ENCODE measurements at regions not wholly inside any gene's neighbourhood (a gene's known extent, or its start where the extent isn't known, plus 50 kb on each side); places are given as distances from the start of the nearest gene placed in this dataset.

- intact Hi-C loops (cut with DNase I; ENCODE audit: low total_unique reads) = no loop called here
- TF ChIP-seq, protein P1, sequence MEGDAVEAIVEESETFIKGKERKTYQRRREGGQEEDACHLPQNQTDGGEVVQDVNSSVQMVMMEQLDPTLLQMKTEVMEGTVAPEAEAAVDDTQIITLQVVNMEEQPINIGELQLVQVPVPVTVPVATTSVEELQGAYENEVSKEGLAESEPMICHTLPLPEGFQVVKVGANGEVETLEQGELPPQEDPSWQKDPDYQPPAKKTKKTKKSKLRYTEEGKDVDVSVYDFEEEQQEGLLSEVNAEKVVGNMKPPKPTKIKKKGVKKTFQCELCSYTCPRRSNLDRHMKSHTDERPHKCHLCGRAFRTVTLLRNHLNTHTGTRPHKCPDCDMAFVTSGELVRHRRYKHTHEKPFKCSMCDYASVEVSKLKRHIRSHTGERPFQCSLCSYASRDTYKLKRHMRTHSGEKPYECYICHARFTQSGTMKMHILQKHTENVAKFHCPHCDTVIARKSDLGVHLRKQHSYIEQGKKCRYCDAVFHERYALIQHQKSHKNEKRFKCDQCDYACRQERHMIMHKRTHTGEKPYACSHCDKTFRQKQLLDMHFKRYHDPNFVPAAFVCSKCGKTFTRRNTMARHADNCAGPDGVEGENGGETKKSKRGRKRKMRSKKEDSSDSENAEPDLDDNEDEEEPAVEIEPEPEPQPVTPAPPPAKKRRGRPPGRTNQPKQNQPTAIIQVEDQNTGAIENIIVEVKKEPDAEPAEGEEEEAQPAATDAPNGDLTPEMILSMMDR (IDR thresholded peaks at IDR 0.05 in 8 of 11, conservative IDR thresholded peaks at IDR 0.05 in 3 of 11) = no peak
- TF ChIP-seq POLR2AphosphoS5 (IDR thresholded peaks at IDR 0.05) = no peak
- no peak for TF ChIP-seq POLR2A (IDR thresholded peaks at IDR 0.05)
- no peak overlapping the region for H3K4me3 ChIP-seq
- WGBS, 5 donors = 83 to 94% (median 87%) methylated on average over 6 of the region's 6 CpGs
- peaks cover 0 to 7% (median 0%) of the 10 kb centered on the region in 6 donors for H3K4me1 ChIP-seq
- H3K27ac ChIP-seq = no peak overlapping the region
- H3K36me3 ChIP-seq = no peaks in the 10 kb centered on the region
- no peaks in the 10 kb centered on the region for H3K27me3 ChIP-seq (replicated peaks in 1 of 7)
- no peak for DNase-seq
- H3K9me3 ChIP-seq = no peaks in the 10 kb centered on the region
Measured at GRCh38 chr1:203926025-203926540, 64.7 kb downstream of the SNRPE start.

DNA sequence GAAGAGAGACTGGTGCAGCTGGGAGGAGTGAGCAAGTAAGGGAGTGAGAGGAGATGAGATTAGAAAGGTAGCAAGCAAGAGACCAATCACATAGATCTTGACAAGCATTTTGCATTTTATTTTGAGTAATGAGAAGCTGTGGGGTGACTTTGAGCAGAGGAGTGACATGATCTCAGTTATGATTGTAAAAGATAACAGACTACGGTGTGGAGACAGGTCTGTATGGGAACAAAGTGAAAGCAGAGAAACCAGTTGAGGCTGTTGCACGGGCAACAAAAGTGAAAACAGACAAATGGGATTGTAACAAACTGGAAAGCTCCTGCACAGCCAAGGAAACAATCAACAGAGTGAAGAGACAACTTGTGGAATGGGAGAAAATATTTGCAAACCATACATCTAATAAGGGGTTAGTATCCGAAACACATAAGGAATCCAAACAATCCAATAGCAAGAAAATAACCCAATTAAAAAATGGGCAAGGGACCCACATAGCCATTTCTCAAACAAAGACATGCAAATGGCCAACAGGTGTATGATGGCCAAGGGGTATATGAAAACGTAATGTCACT lies 68.4 kb downstream of the SNRPE start:
- no peak overlapping the region for H3K27ac ChIP-seq
- H3K4me3 ChIP-seq = no peak overlapping the region
- H3K9me3 ChIP-seq = no peaks in the 10 kb centered on the region
- no peaks in the 10 kb centered on the region for H3K36me3 ChIP-seq
- TF ChIP-seq, protein P1 (IDR thresholded peaks at IDR 0.05 in 8 of 11, conservative IDR thresholded peaks at IDR 0.05 in 3 of 11) = no peak
- no peak for TF ChIP-seq POLR2AphosphoS5 (IDR thresholded peaks at IDR 0.05)
- TF ChIP-seq POLR2A (IDR thresholded peaks at IDR 0.05) = no peak
- H3K27me3 ChIP-seq (replicated peaks in 1 of 7) = peaks cover 0 to 12% (median 0%) of the 10 kb centered on the region in 7 donors
- no peak for DNase-seq
- intact Hi-C loops (cut with DNase I; ENCODE audit: low total_unique reads) = no loop called here
- peaks cover 0 to 17% (median 0%) of the 10 kb centered on the region in 6 donors for H3K4me1 ChIP-seq
- 60 to 78% (median 65%) methylated on average over 4 of the region's 4 CpGs for WGBS, 5 donors

DNA sequence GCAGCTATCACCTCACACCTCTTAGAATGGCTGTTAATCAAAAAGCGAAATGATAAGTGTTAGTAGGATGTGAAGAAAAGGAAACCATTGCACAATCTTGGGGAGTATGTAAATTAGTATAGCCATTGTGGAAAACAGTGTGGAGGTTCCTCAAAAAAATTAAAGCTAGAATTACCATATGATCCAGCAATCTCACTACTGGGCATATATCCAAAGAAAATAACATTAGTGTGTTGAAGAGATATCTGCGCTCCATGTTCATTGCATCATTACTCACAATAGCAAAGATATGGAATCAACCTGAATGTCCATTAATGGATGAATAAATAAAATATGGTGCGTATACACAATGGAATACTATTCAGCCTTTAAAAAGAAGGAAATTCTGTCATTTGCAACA lies 68.9 kb downstream of the SNRPE start:
- Histone ChIP-seq H3K36me3 (no peaks in the 10 kb centered on the region), H3K9me3 (no peaks in the 10 kb centered on the region), H3K4me1 (peaks cover 0 to 17% (median 0%) of the 10 kb centered on the region in 6 donors), H3K27ac (no peak overlapping the region), H3K27me3 (replicated peaks in 1 of 7) (peaks cover 0 to 14% (median 0%) of the 10 kb centered on the region in 7 donors), H3K4me3 (no peak overlapping the region)
- no peak for DNase-seq
- intact Hi-C loops (cut with DNase I; ENCODE audit: low total_unique reads) = no loop called here
- WGBS, 5 donors = 66 to 87% (median 75%) methylated on average over 3 of the region's 3 CpGs
- TF ChIP-seq, protein P1 (IDR thresholded peaks at IDR 0.05 in 8 of 11, conservative IDR thresholded peaks at IDR 0.05 in 3 of 11) = no peak
- no peak for TF ChIP-seq POLR2AphosphoS5 (IDR thresholded peaks at IDR 0.05)
- TF ChIP-seq POLR2A (IDR thresholded peaks at IDR 0.05) = no peak

DNA sequence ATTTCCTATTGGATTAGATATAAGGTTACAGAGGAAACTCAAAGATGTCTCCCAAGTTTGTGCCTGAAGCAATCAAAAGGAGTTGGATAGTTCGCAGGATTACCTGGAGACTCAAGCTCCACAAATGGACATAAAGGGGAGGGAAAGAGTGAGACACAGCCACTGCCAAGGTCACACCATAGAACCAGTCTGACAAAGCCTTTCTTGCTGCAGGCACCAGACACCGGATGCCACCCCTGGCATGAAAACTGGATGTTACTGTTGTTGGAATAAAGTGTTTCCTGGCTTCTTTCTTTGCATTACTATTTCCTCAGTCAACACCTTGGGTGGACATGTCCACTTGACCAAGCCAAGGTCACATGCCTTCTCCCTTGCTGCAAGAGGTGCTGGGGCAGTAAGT lies 70.6 kb downstream of the SNRPE start:
- TF ChIP-seq, protein P1 (IDR thresholded peaks at IDR 0.05 in 8 of 11, conservative IDR thresholded peaks at IDR 0.05 in 3 of 11) = no peak
- TF ChIP-seq POLR2A (IDR thresholded peaks at IDR 0.05) (no peak), POLR2AphosphoS5 (IDR thresholded peaks at IDR 0.05) (no peak)
- Histone ChIP-seq H3K36me3 (no peaks in the 10 kb centered on the region), H3K27me3 (replicated peaks in 1 of 7) (peaks cover 0 to 29% (median 4%) of the 10 kb centered on the region in 7 donors), H3K4me1 (peaks cover 0 to 17% (median 0%) of the 10 kb centered on the region in 6 donors), H3K4me3 (no peak overlapping the region), H3K27ac (no peak overlapping the region), H3K9me3 (no peaks in the 10 kb centered on the region)
- intact Hi-C loops (cut with DNase I; ENCODE audit: low total_unique reads) = no loop called here
- 65 to 88% (median 81%) methylated on average over 2 of the region's 2 CpGs for WGBS, 5 donors
- DNase-seq = no peak
